H1 (cell line): ENCODE measurements at regions not wholly inside any gene's neighbourhood (a gene's known extent, or its start where the extent isn't known, plus 50 kb on each side); places are given as distances from the start of the nearest gene placed in this dataset.

ENCODE experiments used
- CTCF ChIA-PET: fragments of 300-600 bp; sonication (Branson Sonifier 250); formaldehyde crosslinking; loops from one replicate; lab custom pipeline; 2021; ENCODE audit not compliant: partially characterized antibody; lab: Charles Lee
- POLR2A ChIA-PET: fragments of 300-600 bp; sonication (Branson Sonifier 250); formaldehyde crosslinking; loops from one replicate; lab custom pipeline; 2021; ENCODE audit warnings: inconsistent platforms; ENCODE audit not compliant: partially characterized antibody; lab: Charles Lee
- DNase-seq, 2 experiments: peaks; one replicate each; pipeline versions ENCODE4 v3.0.0 to v3.0.0-alpha.2; 2010 to 2022; ENCODE audit warnings: low spot score in 2 of 2, low read depth in 1 of 2, mixed read lengths in 1 of 2
- FAIRE-seq: peaks from 2 replicates; lab custom pipeline; 2011; peaks lifted over from hg19 to GRCh38; lab: Jason Lieb, UNC
- H2AFZ ChIP-seq: 2 replicates; pipeline ENCODE4 v1.8.1; 2012; ENCODE audit warnings: low read length, inconsistent platforms
- H2AK5ac ChIP-seq: 2 replicates; pipeline ENCODE4 v1.6.1; 2013; ENCODE audit warnings: low read depth, low read length
- H2BK120ac ChIP-seq: replicated peaks from 2 replicates; pipeline ENCODE3; 2013; ENCODE audit warnings: low read depth, low read length, inconsistent platforms
- H2BK12ac ChIP-seq: 2 replicates; pipeline ENCODE4 v1.6.1; 2013; ENCODE audit warnings: low read depth, low read length
- H2BK15ac ChIP-seq: 2 replicates; pipeline ENCODE4 v1.6.1; 2013; ENCODE audit warnings: low read length
- H2BK20ac ChIP-seq: 2 replicates; pipeline ENCODE4 v1.6.1; 2013; ENCODE audit warnings: low read length
- H2BK5ac ChIP-seq: 2 replicates; pipeline ENCODE4 v1.6.1; 2013; ENCODE audit warnings: low read depth, low read length
- H3K14ac ChIP-seq: 2 replicates; pipeline ENCODE4 v1.6.1; 2013; ENCODE audit warnings: inconsistent platforms; ENCODE audit not compliant: insufficient read length
- H3K18ac ChIP-seq: 2 replicates; pipeline ENCODE4 v1.6.1; 2013; ENCODE audit warnings: low read length; ENCODE audit errors: extremely low read depth
- H3K23ac ChIP-seq: 2 replicates; pipeline ENCODE4 v1.6.1; 2013; ENCODE audit warnings: inconsistent platforms; ENCODE audit not compliant: insufficient read length
- H3K23me2 ChIP-seq: 2 replicates; pipeline ENCODE4 v1.6.1; 2013; ENCODE audit warnings: low read depth, low read length
- H3K27ac ChIP-seq: 2 replicates; pipeline ENCODE4 v1.6.1; 2011; ENCODE audit warnings: low read depth, low read length, inconsistent platforms
- H3K27me3 ChIP-seq, 4 experiments: replicated peaks in 1 of 4; 1 replicate in 1 of 4; 2 replicates in 3 of 4; pipeline versions ENCODE4 v1.6.1 to v1.8.1; 2011 to 2013; ENCODE audit warnings: low read length in 3 of 4, mild to moderate bottlenecking in 3 of 4, inconsistent platforms in 2 of 4, mixed read lengths in 2 of 4, moderate library complexity in 1 of 4; ENCODE audit not compliant: control insufficient read depth in 3 of 4, insufficient read depth in 3 of 4; ENCODE audit errors: extremely low read depth in 1 of 4
- H3K36me3 ChIP-seq, 4 experiments: 2 replicates each; pipeline versions ENCODE4 v1.6.1 to v1.8.1; 2011 to 2013; ENCODE audit warnings: mild to moderate bottlenecking in 4 of 4, low read length in 3 of 4, moderate library complexity in 2 of 4, control low read depth in 1 of 4, inconsistent platforms in 1 of 4; ENCODE audit not compliant: insufficient read depth in 4 of 4, control insufficient read depth in 2 of 4
- H3K4ac ChIP-seq: replicated peaks from 2 replicates; pipeline ENCODE3; 2013; ENCODE audit warnings: low read length, low read depth, mixed read lengths, inconsistent platforms; ENCODE audit not compliant: insufficient read length
- H3K4me1 ChIP-seq, 4 experiments: replicated peaks in 1 of 4; 1 replicate in 1 of 4; 2 replicates in 3 of 4; pipeline versions ENCODE4 v1.6.1 to v1.8.1; 2011 to 2013; ENCODE audit warnings: low read length in 3 of 4, inconsistent platforms in 2 of 4, mixed read lengths in 1 of 4; ENCODE audit not compliant: insufficient read depth in 4 of 4, control insufficient read depth in 3 of 4
- H3K4me2 ChIP-seq, 2 experiments: 2 replicates each; pipeline versions ENCODE4 v1.6.1 to v1.8.1; 2011 to 2013; ENCODE audit warnings: low read depth in 2 of 2, low read length in 2 of 2, control low read depth in 1 of 2, inconsistent platforms in 1 of 2, mild to moderate bottlenecking in 1 of 2; ENCODE audit not compliant: insufficient read depth in 1 of 2
- H3K4me3 ChIP-seq, 4 experiments: fragments of 200-600, 300-600 bp in 1 of 4; sonication (generic), shearing (Covaris generic), sonication (Bioruptor Twin) in 1 of 4; 2 replicates each; pipeline versions ENCODE4 v1.5.1 to v1.8.1; 2011 to 2016; ENCODE audit warnings: low read length in 4 of 4, low read depth in 3 of 4, control low read depth in 2 of 4, inconsistent platforms in 2 of 4, mild to moderate bottlenecking in 2 of 4, mixed read lengths in 1 of 4, moderate library complexity in 1 of 4; ENCODE audit not compliant: insufficient read depth in 2 of 4; ENCODE audit errors: extremely low read depth in 1 of 4
- H3K56ac ChIP-seq: replicated peaks from 2 replicates; pipeline ENCODE3; 2013; ENCODE audit warnings: low read depth, mild to moderate bottlenecking, mixed read lengths, low read length, inconsistent platforms; ENCODE audit not compliant: insufficient read length
- H3K79me1 ChIP-seq: 2 replicates; pipeline ENCODE4 v1.6.1; 2013; ENCODE audit warnings: low read depth, low read length, control low read depth
- H3K79me2 ChIP-seq, 2 experiments: 2 replicates each; pipeline versions ENCODE4 v1.6.1 to v1.8.1; 2012 to 2013; ENCODE audit warnings: low read length in 2 of 2, mild to moderate bottlenecking in 2 of 2, inconsistent platforms in 1 of 2; ENCODE audit not compliant: insufficient read depth in 2 of 2, control insufficient read depth in 1 of 2
- H3K9ac ChIP-seq, 4 experiments: replicated peaks in 1 of 4; 1 replicate in 1 of 4; 2 replicates in 3 of 4; pipeline versions ENCODE4 v1.6.1 to v1.8.1; 2011 to 2013; ENCODE audit warnings: low read depth in 3 of 4, low read length in 3 of 4, control low read depth in 2 of 4, mild to moderate bottlenecking in 2 of 4, moderate library complexity in 2 of 4, inconsistent platforms in 1 of 4; ENCODE audit errors: extremely low read depth in 1 of 4
- H3K9me3 ChIP-seq, 2 experiments: 2 replicates each; pipeline versions ENCODE4 v1.6.1 to v1.8.1; 2012 to 2013; ENCODE audit warnings: mild to moderate bottlenecking in 2 of 2, moderate library complexity in 2 of 2, control low read depth in 1 of 2, inconsistent platforms in 1 of 2, low read depth in 1 of 2, low read length in 1 of 2, mixed read lengths in 1 of 2; ENCODE audit not compliant: insufficient read depth in 2 of 2
- H4K20me1 ChIP-seq, 2 experiments: replicated peaks in 1 of 2; 2 replicates each; pipeline versions ENCODE3 to v1.8.1; 2011 to 2013; ENCODE audit warnings: inconsistent platforms in 2 of 2, low read length in 2 of 2, mild to moderate bottlenecking in 1 of 2; ENCODE audit not compliant: insufficient read depth in 2 of 2, control insufficient read depth in 1 of 2
- H4K5ac ChIP-seq: 2 replicates; pipeline ENCODE4 v1.6.1; 2013; ENCODE audit warnings: low read length, low read depth, mixed read lengths, inconsistent platforms; ENCODE audit not compliant: insufficient read length
- H4K8ac ChIP-seq: 2 replicates; pipeline ENCODE4 v1.8.0; 2013; ENCODE audit warnings: mild to moderate bottlenecking, moderate library complexity, low read length, inconsistent platforms; ENCODE audit not compliant: insufficient read depth; ENCODE audit errors: extremely low read depth
- H4K91ac ChIP-seq: replicated peaks from 2 replicates; pipeline ENCODE3; 2013; ENCODE audit warnings: low read length, mixed read lengths, inconsistent platforms; ENCODE audit not compliant: insufficient read length
- BACH1 ChIP-seq: IDR thresholded peaks from 2 replicates; pipeline ENCODE4 v1.6.1; 2012; ENCODE audit warnings: low read length, improper control_type of control experiment
- CBX8 ChIP-seq: fragments of 300-800, 300-1000 bp; sonication (generic); IDR thresholded peaks from 2 replicates; pipeline ENCODE4 v1.7.1; 2016; ENCODE audit warnings: low read depth, low read length, borderline replicate concordance
- CREB1 ChIP-seq: IDR thresholded peaks from 2 replicates; pipeline ENCODE4 v1.6.1; 2012; ENCODE audit warnings: inconsistent platforms
- FOSL1 ChIP-seq: IDR thresholded peaks from 2 replicates; pipeline ENCODE4 v1.6.1; 2011; ENCODE audit warnings: mild to moderate bottlenecking, low read depth, low read length, moderate library complexity; ENCODE audit not compliant: insufficient read depth
- POLR2AphosphoS5 ChIP-seq: IDR thresholded peaks from 2 replicates; pipeline ENCODE4 v1.6.1; 2011; ENCODE audit warnings: low read depth, low read length
- SAP30 ChIP-seq: fragments of 300-600 bp; sonication (generic); IDR thresholded peaks from 2 replicates; pipeline ENCODE4 v1.7.1; 2012; ENCODE audit warnings: low read length, moderate library complexity, mild to moderate bottlenecking, inconsistent platforms; ENCODE audit not compliant: insufficient read depth, insufficient replicate concordance
- SIX5 ChIP-seq: IDR thresholded peaks from 2 replicates; pipeline ENCODE4 v1.6.1; 2011; ENCODE audit warnings: mild to moderate bottlenecking, low read depth, low read length

DNA sequence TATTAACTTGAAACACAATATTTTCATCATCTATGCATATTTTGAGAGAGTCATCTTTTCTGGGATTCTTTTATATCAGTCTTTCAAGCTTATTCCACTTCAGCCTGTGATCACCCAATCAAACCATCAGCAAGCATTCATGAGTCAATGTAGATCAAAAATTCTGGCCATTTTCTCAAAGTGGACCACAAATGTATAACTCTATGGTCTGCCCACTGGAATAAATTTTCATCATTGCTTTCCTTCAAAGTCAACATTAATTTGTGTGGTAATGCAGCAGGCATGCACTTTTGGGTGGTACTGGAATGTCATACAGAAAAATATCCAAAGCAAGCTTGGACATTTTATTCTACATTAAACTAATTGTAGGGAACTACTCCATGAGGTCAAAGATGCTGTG, 1013.0 kb downstream of the STIM2 start:
- Histone ChIP-seq H3K18ac (no peak overlapping the region), H3K27me3 (no peaks in the 10 kb centered on the region), H3K9ac (no peak overlapping the region), H3K36me3 (no peaks in the 10 kb centered on the region), H2BK20ac (no peak overlapping the region), H3K27ac (no peak overlapping the region), H4K91ac (no peak overlapping the region), H3K79me2 (no peaks in the 10 kb centered on the region), H2AK5ac (no peak overlapping the region), H3K4me2 (no peak overlapping the region), H4K8ac (no peak overlapping the region), H3K23ac (no peak overlapping the region), H3K79me1 (no peaks in the 10 kb centered on the region), H2BK120ac (no peak overlapping the region), H3K4me3 (no peak overlapping the region), H3K9me3 (no peaks in the 10 kb centered on the region; a peak in 1 of 4 replicates), H2BK12ac (no peak overlapping the region), H3K4me1 (no peaks in the 10 kb centered on the region), H3K4ac (no peak overlapping the region), H4K20me1 (no peaks in the 10 kb centered on the region), H2AFZ (no peak overlapping the region), H3K14ac (no peak overlapping the region), H2BK5ac (no peak overlapping the region), H4K5ac (no peak overlapping the region), H3K56ac (no peak overlapping the region), H2BK15ac (no peak overlapping the region), H3K23me2 (no peaks in the 10 kb centered on the region)
- POLR2A ChIA-PET, result no interaction called here
- DNase-seq (no peak), FAIRE-seq (no peak)
- CTCF ChIA-PET, result no interaction called here
- TF ChIP-seq CREB1, result no peak
- TF ChIP-seq SAP30, result no peak
- TF ChIP-seq BACH1, result no peak
- no peak for TF ChIP-seq POLR2AphosphoS5
- TF ChIP-seq SIX5, result no peak
- TF ChIP-seq FOSL1, result no peak
- no peak for TF ChIP-seq CBX8
